ENCODE measurements at regions not wholly inside any gene's neighbourhood (a gene's known extent, or its start where the extent isn't known, plus 50 kb on each side); places are given as distances from the start of the nearest gene placed in this dataset.

DNA sequence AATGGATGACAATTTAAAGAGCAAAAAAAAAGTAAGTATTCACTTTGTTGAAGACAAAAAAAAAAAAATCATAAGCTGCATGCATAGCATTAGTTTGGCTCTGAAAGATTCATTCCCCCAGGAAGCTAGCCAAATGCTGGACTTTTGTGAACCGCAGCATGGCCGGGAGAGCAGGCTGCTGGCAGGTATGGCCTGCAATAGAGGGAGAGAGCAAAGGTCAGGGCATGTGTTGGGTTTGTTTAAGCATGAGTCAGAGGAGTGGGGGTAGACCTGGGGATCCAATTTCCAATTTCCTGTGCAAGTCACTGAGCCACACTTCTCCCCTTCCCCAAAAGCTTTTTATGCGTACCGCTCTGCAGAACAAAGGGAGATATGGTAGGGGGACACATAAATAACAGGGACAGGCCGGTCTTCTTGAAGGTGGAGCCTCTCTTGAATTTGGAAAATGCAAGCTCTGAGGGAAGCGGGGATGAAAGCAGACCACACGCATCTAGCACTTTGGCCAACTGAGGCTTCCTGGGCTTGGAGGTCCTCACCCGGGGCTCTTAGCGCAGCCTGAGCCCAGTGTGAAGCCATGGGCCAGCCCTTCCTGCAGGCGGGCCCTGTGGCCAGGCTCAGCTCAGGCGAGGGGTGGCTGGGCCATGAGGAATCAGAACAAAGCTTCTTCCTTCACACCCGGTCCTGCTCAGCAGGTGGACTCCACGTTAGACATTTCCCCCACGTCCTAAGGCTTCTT, 171.1 kb downstream of the TOMM20 start (continued):
- TF ChIP-seq ZNF619 (CRISPR knock-in tag; IDR thresholded peaks at IDR 0.05) (no peak), SMARCE1 (IDR thresholded peaks at IDR 0.05; ENCODE audit: borderline replicate concordance) (no peak), SIN3B (IDR thresholded peaks at IDR 0.05; ENCODE audit: low read length) (no peak), JDP2 (CRISPR knock-in tag; IDR thresholded peaks at IDR 0.05; ENCODE audit: borderline replicate concordance) (no peak), ZNF660 (CRISPR knock-in tag; IDR thresholded peaks at IDR 0.05; ENCODE audit: borderline replicate concordance, low read depth) (no peak), ZNF33B (CRISPR knock-in tag; IDR thresholded peaks at IDR 0.05) (no peak), ZNF703 (CRISPR knock-in tag; IDR thresholded peaks at IDR 0.05; ENCODE audit: borderline replicate concordance) (peak; percentile 70; the same call in 1 of the 2 replicates), NCOA1 (CRISPR knock-in tag; IDR thresholded peaks at IDR 0.05) (no peak), NFYC (CRISPR knock-in tag; IDR thresholded peaks at IDR 0.05) (peak; percentile 41; the same call in 1 of the 2 replicates), ZNF510 (CRISPR knock-in tag; IDR thresholded peaks at IDR 0.05; ENCODE audit: low read depth) (peak; percentile 31; the same call in 1 of the 2 replicates), NRL (CRISPR knock-in tag; IDR thresholded peaks at IDR 0.05; ENCODE audit: borderline replicate concordance) (peak; percentile 66; the same call in 1 of the 2 replicates), ZC3H13 (CRISPR knock-in tag; IDR thresholded peaks at IDR 0.05) (peak; percentile 78; the same call in 1 of the 2 replicates), ZBTB49 (CRISPR knock-in tag; IDR thresholded peaks at IDR 0.05; ENCODE audit: borderline replicate concordance) (no peak), NFE2 (CRISPR knock-in tag; IDR thresholded peaks at IDR 0.05) (peak; percentile 51; the same call in 1 of the 2 replicates), POLR2AphosphoS5 (IDR thresholded peaks at IDR 0.05; ENCODE audit: low read depth, low read length) (peak; percentile 72), HMG20B (CRISPR knock-in tag; conservative IDR thresholded peaks at IDR 0.05) (peak; percentile 83), HOXD1 (CRISPR knock-in tag; IDR thresholded peaks at IDR 0.05) (peak; percentile 67), TGIF2 (CRISPR knock-in tag; IDR thresholded peaks at IDR 0.05) (peak; percentile 26; the same call in 1 of the 2 replicates), ZBTB21 (CRISPR knock-in tag; IDR thresholded peaks at IDR 0.05) (no peak; the same call in 1 of the 2 replicates), SPEN (CRISPR knock-in tag; IDR thresholded peaks at IDR 0.05; ENCODE audit: low read depth) (peak; percentile 82; the same call in 1 of the 2 replicates), ATRX (CRISPR knock-in tag; IDR thresholded peaks at IDR 0.05; ENCODE audit: borderline replicate concordance) (no peak), ZNF256 (CRISPR knock-in tag; conservative IDR thresholded peaks at IDR 0.05) (no peak), RNF2 (conservative IDR thresholded peaks at IDR 0.05; ENCODE audit: low read depth) (no peak)
- TF ChIP-seq, protein P1, sequence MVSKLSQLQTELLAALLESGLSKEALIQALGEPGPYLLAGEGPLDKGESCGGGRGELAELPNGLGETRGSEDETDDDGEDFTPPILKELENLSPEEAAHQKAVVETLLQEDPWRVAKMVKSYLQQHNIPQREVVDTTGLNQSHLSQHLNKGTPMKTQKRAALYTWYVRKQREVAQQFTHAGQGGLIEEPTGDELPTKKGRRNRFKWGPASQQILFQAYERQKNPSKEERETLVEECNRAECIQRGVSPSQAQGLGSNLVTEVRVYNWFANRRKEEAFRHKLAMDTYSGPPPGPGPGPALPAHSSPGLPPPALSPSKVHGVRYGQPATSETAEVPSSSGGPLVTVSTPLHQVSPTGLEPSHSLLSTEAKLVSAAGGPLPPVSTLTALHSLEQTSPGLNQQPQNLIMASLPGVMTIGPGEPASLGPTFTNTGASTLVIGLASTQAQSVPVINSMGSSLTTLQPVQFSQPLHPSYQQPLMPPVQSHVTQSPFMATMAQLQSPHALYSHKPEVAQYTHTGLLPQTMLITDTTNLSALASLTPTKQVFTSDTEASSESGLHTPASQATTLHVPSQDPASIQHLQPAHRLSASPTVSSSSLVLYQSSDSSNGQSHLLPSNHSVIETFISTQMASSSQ (IDR thresholded peaks at IDR 0.05; ENCODE audit: low read depth): peak; percentile 86
- TF ChIP-seq, protein P1 (CRISPR knock-in tag; IDR thresholded peaks at IDR 0.05; ENCODE audit: borderline replicate concordance): peak; percentile 96
